ENCODE measurements at regions not wholly inside any gene's neighbourhood (a gene's known extent, or its start where the extent isn't known, plus 50 kb on each side); places are given as distances from the start of the nearest gene placed in this dataset.

GRCh38 chr4:127219232-127219631, 413.5 kb upstream of the INTU start:
- Histone ChIP-seq H3K27me3 (ENCODE audit: control insufficient read depth, insufficient read depth, low read length) (no peaks in the 10 kb centered on the region), H3K9ac (ENCODE audit: low read depth, low read length) (no peak overlapping the region), H3K9me3 (ENCODE audit: control insufficient read depth, insufficient read depth, low read length) (no peaks in the 10 kb centered on the region), H3K36me3 (ENCODE audit: control insufficient read depth, insufficient read depth, low read length) (no peaks in the 10 kb centered on the region), H3K4me1 (ENCODE audit: control insufficient read depth, insufficient read depth, low read length) (no peaks in the 10 kb centered on the region), H3K4me3 (ENCODE audit: low read depth, low read length) (no peak overlapping the region)

- Histone ChIP-seq H3K4me1 (ENCODE audit: control insufficient read depth, insufficient read depth, low read length) (no peaks in the 10 kb centered on the region), H3K9ac (ENCODE audit: low read depth, low read length) (no peak overlapping the region), H3K36me3 (ENCODE audit: control insufficient read depth, insufficient read depth, low read length) (no peaks in the 10 kb centered on the region), H3K27me3 (ENCODE audit: control insufficient read depth, insufficient read depth, low read length) (no peaks in the 10 kb centered on the region), H3K4me3 (ENCODE audit: low read depth, low read length) (no peak overlapping the region), H3K9me3 (ENCODE audit: control insufficient read depth, insufficient read depth, low read length) (no peaks in the 10 kb centered on the region)
Measured at GRCh38 chr4:127224556-127224955, 408.2 kb upstream of the INTU start.

GRCh38 chr4:127229855-127230608, 402.7 kb upstream of the INTU start:
- Histone ChIP-seq H3K9ac (ENCODE audit: low read depth, low read length) (no peak overlapping the region), H3K4me1 (ENCODE audit: control insufficient read depth, insufficient read depth, low read length) (peaks cover 2% of the 10 kb centered on the region), H3K9me3 (ENCODE audit: control insufficient read depth, insufficient read depth, low read length) (no peaks in the 10 kb centered on the region), H3K4me3 (ENCODE audit: low read depth, low read length) (no peak overlapping the region), H3K36me3 (ENCODE audit: control insufficient read depth, insufficient read depth, low read length) (no peaks in the 10 kb centered on the region), H3K27me3 (ENCODE audit: control insufficient read depth, insufficient read depth, low read length) (no peaks in the 10 kb centered on the region)

GRCh38 chr4:127236889-127237288, 395.9 kb upstream of the INTU start:
- peaks cover 2% of the 10 kb centered on the region for H3K4me1 ChIP-seq (ENCODE audit: control insufficient read depth, insufficient read depth, low read length)
- no peak overlapping the region for H3K9ac ChIP-seq (ENCODE audit: low read depth, low read length)
- H3K4me3 ChIP-seq (ENCODE audit: low read depth, low read length): no peak overlapping the region
- no peaks in the 10 kb centered on the region for H3K27me3 ChIP-seq (ENCODE audit: control insufficient read depth, insufficient read depth, low read length)
- H3K9me3 ChIP-seq (ENCODE audit: control insufficient read depth, insufficient read depth, low read length): no peaks in the 10 kb centered on the region
- H3K36me3 ChIP-seq (ENCODE audit: control insufficient read depth, insufficient read depth, low read length): no peaks in the 10 kb centered on the region

GRCh38 chr4:127237581-127237980, 395.2 kb upstream of the INTU start:
- Histone ChIP-seq H3K9ac (ENCODE audit: low read depth, low read length) (no peak overlapping the region), H3K36me3 (ENCODE audit: control insufficient read depth, insufficient read depth, low read length) (no peaks in the 10 kb centered on the region), H3K4me3 (ENCODE audit: low read depth, low read length) (no peak overlapping the region), H3K4me1 (ENCODE audit: control insufficient read depth, insufficient read depth, low read length) (peaks cover 2% of the 10 kb centered on the region), H3K27me3 (ENCODE audit: control insufficient read depth, insufficient read depth, low read length) (no peaks in the 10 kb centered on the region), H3K9me3 (ENCODE audit: control insufficient read depth, insufficient read depth, low read length) (no peaks in the 10 kb centered on the region)

GRCh38 chr4:127238956-127239475, 393.7 kb upstream of the INTU start:
- Histone ChIP-seq H3K9me3 (ENCODE audit: control insufficient read depth, insufficient read depth, low read length) (no peaks in the 10 kb centered on the region), H3K36me3 (ENCODE audit: control insufficient read depth, insufficient read depth, low read length) (no peaks in the 10 kb centered on the region), H3K9ac (ENCODE audit: low read depth, low read length) (no peak overlapping the region), H3K27me3 (ENCODE audit: control insufficient read depth, insufficient read depth, low read length) (no peaks in the 10 kb centered on the region), H3K4me1 (ENCODE audit: control insufficient read depth, insufficient read depth, low read length) (no peaks in the 10 kb centered on the region), H3K4me3 (ENCODE audit: low read depth, low read length) (no peak overlapping the region)

- Histone ChIP-seq H3K4me3 (ENCODE audit: low read depth, low read length) (no peak overlapping the region), H3K9me3 (ENCODE audit: control insufficient read depth, insufficient read depth, low read length) (no peaks in the 10 kb centered on the region), H3K36me3 (ENCODE audit: control insufficient read depth, insufficient read depth, low read length) (no peaks in the 10 kb centered on the region), H3K4me1 (ENCODE audit: control insufficient read depth, insufficient read depth, low read length) (no peaks in the 10 kb centered on the region), H3K27me3 (ENCODE audit: control insufficient read depth, insufficient read depth, low read length) (no peaks in the 10 kb centered on the region), H3K9ac (ENCODE audit: low read depth, low read length) (no peak overlapping the region)
Measured at GRCh38 chr4:127239902-127240763, 392.6 kb upstream of the INTU start.

- Histone ChIP-seq H3K4me3 (ENCODE audit: low read depth, low read length) (no peak overlapping the region), H3K36me3 (ENCODE audit: control insufficient read depth, insufficient read depth, low read length) (no peaks in the 10 kb centered on the region), H3K9ac (ENCODE audit: low read depth, low read length) (no peak overlapping the region), H3K9me3 (ENCODE audit: control insufficient read depth, insufficient read depth, low read length) (no peaks in the 10 kb centered on the region), H3K27me3 (ENCODE audit: control insufficient read depth, insufficient read depth, low read length) (no peaks in the 10 kb centered on the region), H3K4me1 (ENCODE audit: control insufficient read depth, insufficient read depth, low read length) (no peaks in the 10 kb centered on the region)
Measured at GRCh38 chr4:127240764-127241105, 392.0 kb upstream of the INTU start.

GRCh38 chr4:127244515-127244914, 388.2 kb upstream of the INTU start:
- Histone ChIP-seq H3K9me3 (ENCODE audit: control insufficient read depth, insufficient read depth, low read length) (no peaks in the 10 kb centered on the region), H3K9ac (ENCODE audit: low read depth, low read length) (no peak overlapping the region), H3K4me3 (ENCODE audit: low read depth, low read length) (no peak overlapping the region), H3K27me3 (ENCODE audit: control insufficient read depth, insufficient read depth, low read length) (no peaks in the 10 kb centered on the region), H3K4me1 (ENCODE audit: control insufficient read depth, insufficient read depth, low read length) (no peaks in the 10 kb centered on the region), H3K36me3 (ENCODE audit: control insufficient read depth, insufficient read depth, low read length) (no peaks in the 10 kb centered on the region)

GRCh38 chr4:127246963-127247952, 385.5 kb upstream of the INTU start:
- no peaks in the 10 kb centered on the region for H3K9me3 ChIP-seq (ENCODE audit: control insufficient read depth, insufficient read depth, low read length)
- no peak overlapping the region for H3K9ac ChIP-seq (ENCODE audit: low read depth, low read length)
- no peaks in the 10 kb centered on the region for H3K27me3 ChIP-seq (ENCODE audit: control insufficient read depth, insufficient read depth, low read length)

GRCh38 chr4:127249066-127249766, 383.5 kb upstream of the INTU start:
- Histone ChIP-seq H3K9me3 (ENCODE audit: control insufficient read depth, insufficient read depth, low read length) (no peaks in the 10 kb centered on the region), H3K9ac (ENCODE audit: low read depth, low read length) (no peak overlapping the region), H3K4me3 (ENCODE audit: low read depth, low read length) (no peak overlapping the region), H3K36me3 (ENCODE audit: control insufficient read depth, insufficient read depth, low read length) (no peaks in the 10 kb centered on the region), H3K4me1 (ENCODE audit: control insufficient read depth, insufficient read depth, low read length) (no peaks in the 10 kb centered on the region), H3K27me3 (ENCODE audit: control insufficient read depth, insufficient read depth, low read length) (no peaks in the 10 kb centered on the region)

More at GRCh38 chr4:127246963-127247952, 385.5 kb upstream of the INTU start:
- no peaks in the 10 kb centered on the region for H3K36me3 ChIP-seq (ENCODE audit: control insufficient read depth, insufficient read depth, low read length)
- H3K4me3 ChIP-seq (ENCODE audit: low read depth, low read length): no peak overlapping the region
- H3K4me1 ChIP-seq (ENCODE audit: control insufficient read depth, insufficient read depth, low read length): no peaks in the 10 kb centered on the region
